Upper lobe of left lung (tissue), 6 donors: ENCODE measurements at regions not wholly inside any gene's neighbourhood (a gene's known extent, or its start where the extent isn't known, plus 50 kb on each side); places are given as distances from the start of the nearest gene placed in this dataset.

Experiments used
- ATAC-seq, 2 donors: fragments of 200-7000 bp; cut with Tn5 transposase; one replicate each; pipeline ENCODE4 v1.9.1; 2022; ENCODE audit warnings: mild to moderate bottlenecking in 2 of 2, moderate library complexity in 2 of 2; ENCODE audit not compliant: low FRiP score in 2 of 2
- DNase-seq, 2 donors: peaks; one replicate each; pipeline ENCODE4 v3.0.0-alpha.2; 2019 to 2020
- H3K27ac ChIP-seq, 4 donors: fragments of 200-600 bp; sonication (generic); one replicate each; pipeline ENCODE4 v1.5.1; 2016 to 2019
- H3K27me3 ChIP-seq, 4 donors: fragments of 200-600 bp; sonication (generic); one replicate each; pipeline ENCODE4 v1.5.1; 2017 to 2019
- H3K36me3 ChIP-seq, 4 donors: fragments of 200-600 bp; sonication (generic); one replicate each; pipeline ENCODE4 v1.5.1; 2016 to 2019
- H3K4me1 ChIP-seq, 4 donors: fragments of 200-600 bp; sonication (generic); one replicate each; pipeline ENCODE4 v1.5.1; 2018 to 2019
- H3K4me3 ChIP-seq, 4 donors: fragments of 200-600 bp; sonication (generic); one replicate each; pipeline ENCODE4 v1.5.1; 2017 to 2019; ENCODE audit warnings: mild to moderate bottlenecking in 2 of 4, moderate library complexity in 1 of 4
- H3K9me3 ChIP-seq, 4 donors: fragments of 200-600 bp; sonication (generic); one replicate each; pipeline ENCODE4 v1.5.1; 2018 to 2019
- CTCF ChIP-seq, 6 experiments: fragments of 450-650 bp in 4 of 6; fragments of 200-600 bp in 2 of 6; sonication (generic) in 2 of 6; IDR thresholded peaks; one replicate each; pipeline ENCODE4 v1.5.1; 2016 to 2019; ENCODE audit warnings: antibody characterized with exemption in 6 of 6
- EP300 ChIP-seq, 4 donors: sonication (generic); formaldehyde crosslinking; IDR thresholded peaks; one replicate each; pipeline ENCODE4 v1.5.1; 2017; ENCODE audit warnings: antibody characterized with exemption in 4 of 4, control low read depth in 2 of 4
- POLR2A ChIP-seq, 4 donors: fragments of 450-650 bp; IDR thresholded peaks; one replicate each; pipeline ENCODE4 v1.5.1; 2016 to 2017; ENCODE audit warnings: antibody characterized with exemption in 4 of 4, mild to moderate bottlenecking in 2 of 4
- POLR2AphosphoS5 ChIP-seq, 2 donors: sonication (generic); formaldehyde crosslinking; IDR thresholded peaks; one replicate each; pipeline ENCODE4 v1.5.1; 2017; ENCODE audit warnings: antibody characterized with exemption in 2 of 2
- WGBS, 2 donors: methylation state at CpG; one replicate each; pipeline ENCODE4 v1.1.5; 2017 to 2018; 5-methylcytosine and 5-hydroxymethylcytosine counted together
- donor health status: DM: no; HTN: no; CAD: no; lungs with moderate emphysema.
- donor health status: DM: no; HTN: yes; CAD: no; lungs with severe emphysema.

- Histone ChIP-seq H3K27me3 (no peaks in the 10 kb centered on the region), H3K4me1 (no peaks in the 10 kb centered on the region), H3K36me3 (no peaks in the 10 kb centered on the region), H3K27ac (no peak overlapping the region), H3K9me3 (peaks cover 0 to 8% (median 4%) of the 10 kb centered on the region in 4 donors), H3K4me3 (no peak overlapping the region)
- ATAC-seq (no peak), DNase-seq (no peak)
- TF ChIP-seq EP300 (IDR thresholded peaks at IDR 0.05) (no peak), POLR2AphosphoS5 (IDR thresholded peaks at IDR 0.05) (no peak), CTCF (IDR thresholded peaks at IDR 0.05) (no peak), POLR2A (IDR thresholded peaks at IDR 0.05) (no peak)
- 51 to 55% methylated on average over 3 of the region's 3 CpGs for WGBS, 2 donors
Measured at GRCh38 chr10:9157656-9158055, 1103.2 kb downstream of the GATA3 start.

- H3K4me3 ChIP-seq, result no peak overlapping the region
- DNase-seq (no peak), ATAC-seq (no peak)
- no peaks in the 10 kb centered on the region for H3K4me1 ChIP-seq
- 77 to 84% methylated on average over 3 of the region's 3 CpGs for WGBS, 2 donors
- H3K9me3 ChIP-seq, result peaks cover 0 to 8% (median 4%) of the 10 kb centered on the region in 4 donors
- H3K27me3 ChIP-seq, result no peaks in the 10 kb centered on the region
- TF ChIP-seq POLR2A (IDR thresholded peaks at IDR 0.05) (no peak), CTCF (IDR thresholded peaks at IDR 0.05) (no peak), POLR2AphosphoS5 (IDR thresholded peaks at IDR 0.05) (no peak), EP300 (IDR thresholded peaks at IDR 0.05) (no peak)
- no peaks in the 10 kb centered on the region for H3K36me3 ChIP-seq
- H3K27ac ChIP-seq, result no peak overlapping the region
Measured at GRCh38 chr10:9158675-9159074, 1104.2 kb downstream of the GATA3 start.

- Histone ChIP-seq H3K36me3 (no peaks in the 10 kb centered on the region), H3K27me3 (no peaks in the 10 kb centered on the region), H3K4me1 (no peaks in the 10 kb centered on the region), H3K27ac (no peak overlapping the region), H3K9me3 (peaks cover 0 to 8% (median 4%) of the 10 kb centered on the region in 4 donors), H3K4me3 (no peak overlapping the region)
- DNase-seq, result no peak
- ATAC-seq, result no peak
- WGBS, 2 donors, result 68 to 91% methylated on average over 1 to 2 of the region's 2 CpGs
- TF ChIP-seq EP300 (IDR thresholded peaks at IDR 0.05) (no peak), POLR2AphosphoS5 (IDR thresholded peaks at IDR 0.05) (no peak), CTCF (IDR thresholded peaks at IDR 0.05) (no peak), POLR2A (IDR thresholded peaks at IDR 0.05) (no peak)
Measured at GRCh38 chr10:9160275-9160674, 1105.8 kb downstream of the GATA3 start.

GRCh38 chr10:9163699-9164098 is 1109.2 kb downstream of the GATA3 start:
- no peak for DNase-seq
- no peaks in the 10 kb centered on the region for H3K4me1 ChIP-seq
- WGBS, 2 donors, result 78% methylated on average over 2 of the region's 2 CpGs
- H3K4me3 ChIP-seq, result no peak overlapping the region
- no peak overlapping the region for H3K27ac ChIP-seq
- H3K9me3 ChIP-seq, result peaks cover 0 to 8% (median 4%) of the 10 kb centered on the region in 4 donors
- no peaks in the 10 kb centered on the region for H3K27me3 ChIP-seq
- TF ChIP-seq CTCF (IDR thresholded peaks at IDR 0.05) (no peak), POLR2A (IDR thresholded peaks at IDR 0.05) (no peak), POLR2AphosphoS5 (IDR thresholded peaks at IDR 0.05) (no peak), EP300 (IDR thresholded peaks at IDR 0.05) (no peak)
- no peak for ATAC-seq
- H3K36me3 ChIP-seq, result no peaks in the 10 kb centered on the region

- ATAC-seq, result no peak
- 64 to 68% methylated on average over 4 of the region's 4 CpGs for WGBS, 2 donors
- TF ChIP-seq POLR2A (IDR thresholded peaks at IDR 0.05), result no peak
- no peak for TF ChIP-seq POLR2AphosphoS5 (IDR thresholded peaks at IDR 0.05)
- TF ChIP-seq CTCF (IDR thresholded peaks at IDR 0.05), result no peak
- no peak for TF ChIP-seq EP300 (IDR thresholded peaks at IDR 0.05)
Measured at GRCh38 chr10:9166770-9167169, 1112.3 kb downstream of the GATA3 start.

More at GRCh38 chr10:9166770-9167169, 1112.3 kb downstream of the GATA3 start:
- H3K4me3 ChIP-seq, result no peak overlapping the region
- DNase-seq, result no peak
- H3K27ac ChIP-seq, result no peak overlapping the region
- no peaks in the 10 kb centered on the region for H3K9me3 ChIP-seq
- H3K36me3 ChIP-seq, result no peaks in the 10 kb centered on the region
- H3K4me1 ChIP-seq, result no peaks in the 10 kb centered on the region
- no peaks in the 10 kb centered on the region for H3K27me3 ChIP-seq
